Spleen (tissue), 7 donors: ENCODE measurements at regions not wholly inside any gene's neighbourhood (a gene's known extent, or its start where the extent isn't known, plus 50 kb on each side); places are given as distances from the start of the nearest gene placed in this dataset.

Experiments
- POLR2A ChIP-seq, 3 donors: fragments of 450-650 bp; IDR thresholded peaks; one replicate each; pipeline ENCODE4 v1.5.1; 2017; ENCODE audit warnings: antibody characterized with exemption in 3 of 3, mild to moderate bottlenecking in 1 of 3
- POLR2AphosphoS5 ChIP-seq, 3 donors: sonication (generic); formaldehyde crosslinking; IDR thresholded peaks; one replicate each; pipeline ENCODE4 v1.5.1; 2017; ENCODE audit warnings: antibody characterized with exemption in 3 of 3
- TF ChIP-seq, protein P1 (sequence below), 11 experiments: fragments of 200-600 bp in 7 of 11; fragments of 450-650 bp in 4 of 11; sonication (generic) in 4 of 11; IDR thresholded peaks in 8 of 11; conservative IDR thresholded peaks in 3 of 11; 1 replicate in 7 of 11; 2 replicates in 4 of 11; pipeline versions ENCODE4 v1.4.0 to v1.8.0; 2016 to 2021; ENCODE audit warnings: antibody characterized with exemption in 11 of 11, inconsistent platforms in 4 of 11, mild to moderate bottlenecking in 1 of 11
- donor health status: DM: no; HTN: no; CAD: no; lungs with moderate emphysema.
- donor health status: DM: no; HTN: no; CAD: no.
- donor health status: DM: no; HTN: no; CAD: no.

GRCh38 chr1:177794376-177794991 lies 175.4 kb downstream of the SEC16B start:
- TF ChIP-seq, protein P1, sequence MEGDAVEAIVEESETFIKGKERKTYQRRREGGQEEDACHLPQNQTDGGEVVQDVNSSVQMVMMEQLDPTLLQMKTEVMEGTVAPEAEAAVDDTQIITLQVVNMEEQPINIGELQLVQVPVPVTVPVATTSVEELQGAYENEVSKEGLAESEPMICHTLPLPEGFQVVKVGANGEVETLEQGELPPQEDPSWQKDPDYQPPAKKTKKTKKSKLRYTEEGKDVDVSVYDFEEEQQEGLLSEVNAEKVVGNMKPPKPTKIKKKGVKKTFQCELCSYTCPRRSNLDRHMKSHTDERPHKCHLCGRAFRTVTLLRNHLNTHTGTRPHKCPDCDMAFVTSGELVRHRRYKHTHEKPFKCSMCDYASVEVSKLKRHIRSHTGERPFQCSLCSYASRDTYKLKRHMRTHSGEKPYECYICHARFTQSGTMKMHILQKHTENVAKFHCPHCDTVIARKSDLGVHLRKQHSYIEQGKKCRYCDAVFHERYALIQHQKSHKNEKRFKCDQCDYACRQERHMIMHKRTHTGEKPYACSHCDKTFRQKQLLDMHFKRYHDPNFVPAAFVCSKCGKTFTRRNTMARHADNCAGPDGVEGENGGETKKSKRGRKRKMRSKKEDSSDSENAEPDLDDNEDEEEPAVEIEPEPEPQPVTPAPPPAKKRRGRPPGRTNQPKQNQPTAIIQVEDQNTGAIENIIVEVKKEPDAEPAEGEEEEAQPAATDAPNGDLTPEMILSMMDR (IDR thresholded peaks at IDR 0.05 in 8 of 11, conservative IDR thresholded peaks at IDR 0.05 in 3 of 11): no peak
- TF ChIP-seq POLR2AphosphoS5 (IDR thresholded peaks at IDR 0.05) (no peak), POLR2A (IDR thresholded peaks at IDR 0.05) (no peak)
